Rectal smooth muscle tissue (tissue), 1 donor: ENCODE measurements at regions not wholly inside any gene's neighbourhood (a gene's known extent, or its start where the extent isn't known, plus 50 kb on each side); places are given as distances from the start of the nearest gene placed in this dataset.
"Not testable (repeated sequence)": the region's sequence is repeated elsewhere in the genome, so short reads cannot be mapped to it uniquely, and the experiment has no call there.

Experiments used
- H3K27ac ChIP-seq: one replicate; pipeline ENCODE4 v1.7.0; 2013; ENCODE audit warnings: low read depth, low read length, inconsistent platforms
- H3K27me3 ChIP-seq: one replicate; pipeline ENCODE4 v1.7.0; 2013; ENCODE audit warnings: low read length; ENCODE audit not compliant: control insufficient read depth, insufficient read depth
- H3K36me3 ChIP-seq: one replicate; pipeline ENCODE4 v1.7.0; 2013; ENCODE audit warnings: low read length; ENCODE audit not compliant: control insufficient read depth, insufficient read depth
- H3K4me1 ChIP-seq: one replicate; pipeline ENCODE4 v1.7.0; 2013; ENCODE audit warnings: low read length; ENCODE audit not compliant: control insufficient read depth, insufficient read depth
- H3K4me3 ChIP-seq: one replicate; pipeline ENCODE4 v1.7.0; 2013; ENCODE audit warnings: low read length
- H3K9ac ChIP-seq: one replicate; pipeline ENCODE4 v1.7.0; 2013; ENCODE audit warnings: low read length

DNA sequence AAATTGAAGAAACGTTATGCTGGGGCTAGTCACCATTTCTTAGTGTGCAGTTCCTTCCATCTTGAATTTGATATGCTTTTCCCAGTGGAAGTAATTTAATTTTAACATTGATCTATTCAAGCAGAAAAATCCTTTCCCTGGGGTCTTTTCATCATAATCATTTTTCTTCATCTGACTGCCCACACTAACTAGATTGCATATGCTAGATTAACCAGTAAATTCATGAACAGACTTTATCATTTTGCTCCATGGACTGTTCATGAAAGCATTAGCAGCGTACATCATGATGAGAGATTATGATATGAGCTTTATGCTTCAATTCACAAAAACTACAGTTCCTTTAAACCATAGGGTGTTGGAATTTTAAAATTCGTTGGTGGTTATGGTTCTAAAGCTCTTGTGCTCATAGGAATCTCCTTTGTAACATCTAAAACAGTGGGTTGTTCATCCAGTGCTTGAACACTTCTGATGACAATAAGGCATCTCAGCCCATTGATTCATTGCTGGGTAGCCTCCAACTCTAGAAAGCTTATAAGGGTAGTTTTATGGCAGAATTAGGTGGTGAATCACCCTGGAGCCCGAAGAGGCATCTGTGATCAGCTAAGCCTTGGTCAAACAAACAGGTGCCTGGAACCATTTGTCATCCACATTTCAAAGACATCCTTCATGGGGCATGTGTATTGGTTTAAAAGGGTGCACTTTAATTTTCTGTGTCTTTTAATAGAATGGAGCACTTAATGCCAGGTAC, 77.2 kb upstream of the NDUFV2 start:
- no peaks in the 10 kb centered on the region for H3K4me1 ChIP-seq
- H3K36me3 ChIP-seq, result no peaks in the 10 kb centered on the region
- no peak overlapping the region for H3K4me3 ChIP-seq
- no peak overlapping the region for H3K9ac ChIP-seq
- no peaks in the 10 kb centered on the region for H3K27me3 ChIP-seq
- no peak overlapping the region for H3K27ac ChIP-seq

DNA sequence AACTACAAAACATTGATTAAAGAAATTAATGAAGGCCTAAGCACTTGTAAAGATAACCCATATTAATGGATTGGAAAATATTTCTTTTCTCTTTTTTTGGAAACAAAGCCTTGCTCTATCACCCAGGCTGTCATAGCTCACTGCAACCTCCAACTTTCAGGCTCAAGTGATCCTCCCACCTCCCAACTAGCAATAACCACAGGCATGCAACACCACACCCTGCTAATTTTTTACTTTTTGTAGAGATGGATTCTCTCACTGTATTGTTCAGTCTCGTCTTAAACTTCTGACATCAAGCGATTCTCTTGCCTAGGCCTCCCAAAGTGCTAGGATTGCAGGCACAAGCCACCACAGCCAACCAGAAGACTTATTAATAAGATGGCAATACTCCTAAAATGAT, 73.4 kb upstream of the NDUFV2 start:
- Histone ChIP-seq H3K4me3 (no peak overlapping the region), H3K27ac (no peak overlapping the region), H3K27me3 (no peaks in the 10 kb centered on the region), H3K4me1 (no peaks in the 10 kb centered on the region), H3K9ac (no peak overlapping the region), H3K36me3 (no peaks in the 10 kb centered on the region)

DNA sequence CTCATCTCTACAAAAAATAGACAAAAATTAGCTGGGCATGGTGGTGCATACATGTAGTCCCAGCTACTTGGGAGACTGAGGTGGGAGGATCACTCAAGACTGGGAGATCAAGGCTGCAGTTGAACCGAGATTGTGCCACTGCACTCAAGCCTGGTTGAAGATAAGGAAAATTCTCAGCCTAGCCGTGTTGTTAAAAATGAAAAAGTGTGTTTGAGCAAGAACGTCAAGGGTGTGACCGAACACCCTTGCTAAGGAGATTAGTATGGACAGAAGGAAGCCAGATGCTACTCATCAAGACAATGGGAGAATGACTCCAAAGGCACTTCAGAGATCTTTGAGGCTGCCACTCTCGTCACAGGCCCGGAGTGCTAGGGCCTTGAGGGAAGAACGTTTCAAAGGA, 70.0 kb upstream of the NDUFV2 start:
- Histone ChIP-seq H3K27me3 (no peaks in the 10 kb centered on the region), H3K4me1 (no peaks in the 10 kb centered on the region), H3K27ac (no peak overlapping the region), H3K9ac (no peak overlapping the region), H3K4me3 (no peak overlapping the region), H3K36me3 (no peaks in the 10 kb centered on the region)

DNA sequence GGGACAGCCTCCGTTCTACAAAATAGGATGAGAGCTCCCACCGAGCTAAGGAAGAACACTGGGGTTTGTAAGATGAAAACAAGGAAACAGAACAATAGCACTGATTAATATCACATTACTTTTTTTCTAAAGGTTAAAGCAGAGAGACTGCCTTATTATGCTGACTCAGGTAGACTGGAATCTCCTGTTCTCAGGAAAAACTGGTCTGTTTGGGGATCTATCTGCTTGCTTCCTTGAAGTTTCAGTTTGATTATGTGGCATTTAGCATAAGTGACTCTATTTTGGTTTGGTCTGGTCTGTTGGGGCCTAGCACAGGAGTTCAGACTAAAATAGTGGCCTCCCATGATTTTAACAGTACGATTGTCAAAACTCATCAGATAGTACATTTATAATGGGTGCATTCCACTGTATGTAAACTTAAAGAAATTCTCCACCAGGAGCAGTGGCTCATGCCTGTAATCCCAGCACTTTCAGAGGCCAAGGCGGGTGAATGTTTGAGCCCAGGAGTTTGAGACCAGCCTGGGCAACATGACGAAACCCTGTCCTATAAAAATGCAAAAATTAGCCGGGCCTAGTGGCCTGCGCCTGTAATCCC, 64.1 kb upstream of the NDUFV2 start:
- H3K4me3 ChIP-seq, result no peak overlapping the region
- no peaks in the 10 kb centered on the region for H3K4me1 ChIP-seq
- H3K36me3 ChIP-seq, result no peaks in the 10 kb centered on the region
- no peak overlapping the region for H3K27ac ChIP-seq
- no peak overlapping the region for H3K9ac ChIP-seq
- no peaks in the 10 kb centered on the region for H3K27me3 ChIP-seq

DNA sequence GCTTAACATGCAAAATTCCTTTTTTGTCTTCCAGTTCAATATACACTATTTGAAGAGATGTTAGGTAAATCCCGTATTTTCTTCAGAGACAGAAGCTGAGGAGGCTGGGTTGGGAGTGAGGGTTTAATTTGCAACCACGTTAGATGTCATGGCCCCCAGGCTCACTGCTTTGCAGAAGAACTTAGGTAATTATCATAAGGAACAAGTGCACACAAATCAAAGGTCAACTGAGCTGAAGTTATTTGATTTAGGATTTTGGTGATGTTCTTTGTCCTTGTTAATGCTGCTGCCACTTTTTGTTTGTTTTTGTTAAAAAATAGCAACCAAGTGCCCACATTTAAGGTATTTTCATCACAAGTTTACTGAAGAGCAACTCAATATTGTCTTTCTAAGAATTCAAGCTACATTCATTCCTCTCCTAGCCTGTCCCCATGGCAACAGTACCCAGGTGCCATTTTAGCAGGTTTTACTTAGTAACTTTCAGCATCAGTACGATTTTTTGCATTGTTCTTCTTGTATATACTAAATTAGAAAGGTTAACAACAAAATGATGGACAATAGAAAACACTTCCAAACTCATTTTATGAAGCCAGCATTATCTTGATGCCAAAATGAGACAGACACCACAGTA, 62.9 kb upstream of the NDUFV2 start:
- H3K4me3 ChIP-seq, result no peak overlapping the region
- no peak overlapping the region for H3K9ac ChIP-seq
- H3K27me3 ChIP-seq, result no peaks in the 10 kb centered on the region
- H3K4me1 ChIP-seq, result no peaks in the 10 kb centered on the region
- no peaks in the 10 kb centered on the region for H3K36me3 ChIP-seq
- H3K27ac ChIP-seq, result no peak overlapping the region

DNA sequence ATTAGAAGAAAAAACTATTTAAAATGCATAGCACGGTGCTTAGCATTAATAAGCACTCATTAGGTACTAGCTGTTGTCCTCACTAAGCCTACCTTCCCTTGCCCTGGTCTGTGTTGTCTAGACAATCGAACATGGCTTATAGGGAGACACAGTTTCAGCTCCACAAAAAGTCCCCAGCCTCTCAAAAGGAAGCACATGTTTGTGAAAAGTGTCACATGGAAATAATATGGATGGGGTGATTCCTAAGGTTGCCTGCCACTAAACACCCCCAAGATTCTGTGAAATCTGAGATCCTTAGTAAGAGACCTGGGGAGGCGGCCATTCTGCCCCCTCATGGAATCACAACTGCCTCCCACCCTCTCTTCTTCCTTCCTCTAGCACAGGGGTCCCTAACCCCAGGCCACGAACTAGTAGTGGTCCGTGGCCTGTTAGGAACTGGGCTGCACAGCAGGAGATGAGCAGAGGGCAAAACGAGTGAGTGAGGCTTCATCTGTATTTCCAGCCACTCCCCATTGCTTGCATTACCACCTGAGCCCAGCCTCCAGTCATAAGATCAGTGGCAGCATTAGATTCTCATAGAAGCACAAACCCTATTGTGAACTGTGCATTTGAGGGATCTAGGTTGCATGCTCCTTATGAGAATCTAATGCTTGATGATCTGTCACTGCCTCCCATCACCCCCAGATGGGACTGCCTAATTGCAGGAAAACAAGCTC, 59.6 kb upstream of the NDUFV2 start:
- no peak overlapping the region for H3K27ac ChIP-seq
- H3K36me3 ChIP-seq, result no peaks in the 10 kb centered on the region
- H3K4me3 ChIP-seq, result no peak overlapping the region
- H3K27me3 ChIP-seq, result no peaks in the 10 kb centered on the region
- H3K9ac ChIP-seq, result no peak overlapping the region
- no peaks in the 10 kb centered on the region for H3K4me1 ChIP-seq

DNA sequence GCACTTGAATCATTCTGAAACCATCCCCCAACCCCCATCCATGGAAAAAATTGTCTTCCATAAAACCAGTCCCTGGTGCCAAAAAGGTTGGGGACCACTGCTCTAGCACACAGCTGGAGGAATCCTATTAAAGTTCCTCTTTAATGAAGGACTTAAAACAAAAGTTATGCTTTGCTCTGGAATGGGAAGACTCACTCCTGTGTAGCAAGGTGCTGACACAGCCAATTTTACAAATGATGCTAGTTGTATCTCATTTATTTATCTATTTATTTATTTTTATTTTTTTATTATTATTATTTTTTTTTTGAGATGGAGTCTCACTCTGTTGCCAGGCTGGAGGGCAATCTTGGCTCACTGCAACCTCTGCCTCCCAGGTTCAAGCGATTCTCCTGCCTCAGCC, 58.9 kb upstream of the NDUFV2 start:
- H3K27me3 ChIP-seq, result no peaks in the 10 kb centered on the region
- H3K36me3 ChIP-seq, result no peaks in the 10 kb centered on the region
- H3K9ac ChIP-seq, result no peak overlapping the region
- no peak overlapping the region for H3K27ac ChIP-seq
- no peak overlapping the region for H3K4me3 ChIP-seq
- no peaks in the 10 kb centered on the region for H3K4me1 ChIP-seq

DNA sequence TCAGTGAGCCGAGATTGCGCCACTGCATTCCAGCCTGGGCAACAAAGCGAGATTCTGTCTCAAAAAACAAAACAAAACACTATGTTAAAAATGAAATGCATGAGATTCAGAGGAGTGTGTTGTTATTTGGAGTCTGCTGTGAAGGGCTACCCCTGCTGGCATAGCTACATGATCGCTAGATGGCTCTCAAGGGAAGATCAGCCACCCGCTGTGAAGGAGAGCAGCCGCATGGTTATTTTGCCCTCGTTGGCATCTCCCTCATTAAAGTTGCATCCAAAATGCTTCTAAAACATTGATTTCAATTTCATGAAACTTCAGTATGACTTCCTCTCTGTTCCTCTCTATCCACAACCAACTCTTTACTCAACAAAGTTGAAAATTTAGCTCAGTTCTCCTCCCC, 54.8 kb upstream of the NDUFV2 start:
- no peaks in the 10 kb centered on the region for H3K27me3 ChIP-seq
- no peak overlapping the region for H3K9ac ChIP-seq
- no peaks in the 10 kb centered on the region for H3K36me3 ChIP-seq
- H3K27ac ChIP-seq, result no peak overlapping the region
- H3K4me1 ChIP-seq, result no peaks in the 10 kb centered on the region
- no peak overlapping the region for H3K4me3 ChIP-seq

DNA sequence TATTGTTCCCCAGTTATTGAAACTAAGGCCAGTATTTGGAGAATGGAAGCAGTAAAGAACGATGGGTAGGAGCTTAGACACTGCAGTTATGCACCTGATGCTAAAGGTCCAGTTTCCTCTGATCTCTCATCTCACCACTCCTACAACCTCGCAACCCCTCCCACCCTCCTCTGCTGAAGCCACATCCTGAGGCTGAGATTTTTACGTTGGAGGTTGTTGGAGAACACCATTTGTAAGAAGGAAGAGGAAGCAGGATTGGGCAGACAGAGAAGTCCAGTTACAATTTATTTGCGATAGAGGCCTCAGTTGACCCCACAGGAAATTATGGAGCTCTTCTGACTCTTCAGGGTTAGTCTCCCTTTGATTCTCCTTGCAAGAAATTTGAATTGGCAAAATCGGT, 54.3 kb upstream of the NDUFV2 start:
- no peaks in the 10 kb centered on the region for H3K4me1 ChIP-seq
- H3K27ac ChIP-seq, result no peak overlapping the region
- no peak overlapping the region for H3K9ac ChIP-seq
- no peaks in the 10 kb centered on the region for H3K36me3 ChIP-seq
- no peak overlapping the region for H3K4me3 ChIP-seq
- H3K27me3 ChIP-seq, result no peaks in the 10 kb centered on the region

DNA sequence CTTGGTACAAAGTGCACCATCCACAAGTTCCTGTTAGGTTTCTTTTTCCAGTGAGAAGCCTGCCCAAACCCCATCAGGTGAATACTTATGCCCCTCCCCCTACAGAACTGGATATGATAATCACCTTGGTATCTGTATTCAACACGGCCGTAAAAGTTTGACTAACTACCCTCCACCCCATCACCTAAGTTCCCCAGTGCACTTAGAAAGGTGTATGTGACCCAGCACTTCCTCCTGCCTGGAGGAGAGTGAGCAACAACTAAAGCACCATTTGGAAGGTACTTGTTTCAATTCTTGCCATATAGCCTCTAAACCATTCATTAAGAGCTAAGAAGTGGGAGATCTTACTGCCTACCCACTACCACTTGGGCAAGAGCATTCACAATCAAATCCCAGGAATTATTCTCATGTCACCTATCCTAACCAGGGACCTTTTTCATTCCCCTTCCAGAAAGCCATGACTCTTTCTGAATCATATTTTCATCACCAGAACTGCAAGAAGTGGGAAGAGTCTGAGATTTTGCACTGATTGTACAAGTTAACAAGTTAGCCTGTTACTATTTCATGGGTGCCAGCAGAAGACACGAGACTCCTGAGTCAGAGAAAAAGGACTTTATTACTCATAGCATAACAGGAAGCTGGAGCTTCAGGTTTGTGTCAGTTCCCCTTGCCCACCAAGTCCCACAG, 53.5 kb upstream of the NDUFV2 start:
- Histone ChIP-seq H3K9ac (no peak overlapping the region), H3K36me3 (no peaks in the 10 kb centered on the region), H3K4me1 (no peaks in the 10 kb centered on the region), H3K27ac (no peak overlapping the region), H3K27me3 (no peaks in the 10 kb centered on the region), H3K4me3 (no peak overlapping the region)

DNA sequence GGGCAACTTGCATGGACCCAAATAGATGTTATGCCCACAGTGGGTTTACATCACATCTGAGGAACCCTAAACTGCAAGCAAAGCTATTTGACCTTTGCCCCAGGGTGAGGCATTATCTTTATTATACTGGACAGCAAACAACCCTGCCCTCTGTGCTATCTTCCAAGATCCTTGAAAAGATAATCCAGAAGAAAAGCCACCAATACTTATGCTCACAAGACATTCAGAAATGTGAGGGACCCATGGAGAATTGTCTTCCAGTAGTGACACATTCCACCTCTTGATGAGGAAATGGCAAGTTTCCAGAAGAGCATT, 53.0 kb upstream of the NDUFV2 start:
- Histone ChIP-seq H3K27ac (no peak overlapping the region), H3K9ac (no peak overlapping the region), H3K36me3 (no peaks in the 10 kb centered on the region)

DNA sequence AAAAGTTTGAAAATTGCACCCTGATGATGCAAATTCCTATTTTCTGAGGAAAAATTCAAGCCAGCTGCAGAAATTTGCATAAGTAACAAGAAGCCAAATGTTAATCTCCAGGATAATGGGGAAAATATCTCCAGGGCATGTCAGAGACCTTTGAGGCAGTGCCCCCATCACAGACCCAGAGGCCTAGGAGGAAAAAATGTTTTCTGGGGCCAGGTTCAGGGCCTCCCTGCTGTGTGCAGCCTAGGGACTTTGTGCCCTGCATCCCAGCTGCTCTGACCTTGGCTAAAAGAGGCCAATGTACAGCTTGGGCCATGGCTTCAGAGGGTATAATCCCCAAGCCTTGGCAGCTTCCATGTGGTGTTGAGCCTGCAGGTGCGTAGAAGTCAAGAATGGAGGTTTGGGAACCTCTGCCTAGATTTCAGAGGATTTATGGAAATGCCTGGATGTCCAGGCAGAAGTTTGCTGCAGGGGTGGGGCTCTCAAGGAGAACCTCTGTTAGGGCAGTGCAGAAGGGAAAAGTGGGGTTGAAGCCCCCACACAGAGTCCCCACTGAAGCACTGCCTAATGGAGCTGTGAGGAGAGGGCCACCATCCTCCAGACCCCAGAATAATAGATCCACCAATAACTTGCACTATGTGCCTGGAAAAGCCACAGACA, 51.7 kb upstream of the NDUFV2 start:
- H3K36me3 ChIP-seq, H3K4me3 ChIP-seq, H3K27ac ChIP-seq, H3K4me1 ChIP-seq, H3K27me3 ChIP-seq, H3K9ac ChIP-seq: not testable (repeated sequence)

More for the DNA sequence above, 53.0 kb upstream of the NDUFV2 start:
- Histone ChIP-seq H3K4me1 (no peaks in the 10 kb centered on the region), H3K27me3 (no peaks in the 10 kb centered on the region), H3K4me3 (no peak overlapping the region)
